NCI-H2196 (cell line): ENCODE measurements at regions not wholly inside any gene's neighbourhood (a gene's known extent, or its start where the extent isn't known, plus 50 kb on each side); places are given as distances from the start of the nearest gene placed in this dataset.
"Not testable (repeated sequence)": the region's sequence is repeated elsewhere in the genome, so short reads cannot be mapped to it uniquely, and the experiment has no call there.

Experiments used
- DNase-seq: peaks from one replicate; lab custom pipeline; 2025; ENCODE audit not compliant: unreplicated experiment; lab: John Stamatoyannopoulos, UW

DNA sequence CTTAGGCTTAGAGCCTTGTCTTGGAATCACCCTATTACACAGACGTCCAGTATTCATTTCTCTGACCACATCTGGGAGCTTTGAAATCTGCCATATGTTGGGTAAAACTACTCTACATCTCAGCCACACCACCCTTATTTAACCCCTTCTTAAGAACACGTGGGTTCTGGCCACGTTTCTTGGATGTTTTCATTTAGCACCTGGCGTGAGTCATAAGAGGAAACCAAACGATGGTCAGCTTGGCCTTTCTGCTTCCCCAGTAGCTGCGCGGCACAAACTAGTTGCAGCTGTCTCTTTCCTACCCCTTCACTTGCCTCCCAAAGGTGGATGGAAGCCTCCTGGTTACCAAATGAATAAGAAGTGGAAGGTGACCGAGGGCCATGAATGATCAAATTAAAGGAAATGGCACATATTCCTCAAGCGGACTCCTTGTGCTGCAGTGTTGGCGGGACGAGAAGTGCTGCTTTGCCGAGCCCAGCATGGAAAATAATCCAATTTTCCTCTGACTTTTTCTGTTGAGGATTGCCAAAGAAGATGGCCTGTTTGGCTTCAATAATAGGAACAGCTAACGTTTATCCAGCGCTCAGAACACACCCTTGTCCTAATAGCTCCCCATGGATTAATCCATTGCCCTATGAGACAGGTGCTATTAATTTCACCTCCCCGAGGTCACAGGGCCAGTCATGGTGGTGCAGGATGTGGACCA, 154.1 kb downstream of the ZNF664 start:
- DNase-seq: no peak

DNA sequence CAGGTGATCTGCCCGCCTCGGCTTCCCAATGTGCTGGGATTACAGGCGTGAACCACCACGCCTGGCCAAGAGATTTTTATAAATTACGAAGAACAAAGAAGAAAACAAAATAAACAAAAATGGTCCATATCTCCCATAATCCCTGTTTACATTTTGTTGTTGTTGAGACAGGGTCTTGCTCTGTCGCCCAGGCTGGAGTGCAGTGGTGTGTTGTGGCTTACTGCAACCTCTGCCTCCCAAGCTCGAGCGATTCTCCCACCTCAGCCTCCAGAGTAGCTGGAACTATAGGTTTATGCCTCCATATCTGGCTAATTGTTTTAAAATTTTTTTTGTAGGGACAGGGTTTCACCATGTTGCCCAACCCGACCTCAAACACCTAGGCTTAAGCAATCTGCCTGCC, 156.1 kb downstream of the ZNF664 start:
- DNase-seq: no peak

GRCh38 chr12:124130691-124131591, 157.9 kb downstream of the ZNF664 start:
- no peak for DNase-seq

GRCh38 chr12:124131659-124132058, 158.6 kb downstream of the ZNF664 start:
- DNase-seq: no peak

DNA sequence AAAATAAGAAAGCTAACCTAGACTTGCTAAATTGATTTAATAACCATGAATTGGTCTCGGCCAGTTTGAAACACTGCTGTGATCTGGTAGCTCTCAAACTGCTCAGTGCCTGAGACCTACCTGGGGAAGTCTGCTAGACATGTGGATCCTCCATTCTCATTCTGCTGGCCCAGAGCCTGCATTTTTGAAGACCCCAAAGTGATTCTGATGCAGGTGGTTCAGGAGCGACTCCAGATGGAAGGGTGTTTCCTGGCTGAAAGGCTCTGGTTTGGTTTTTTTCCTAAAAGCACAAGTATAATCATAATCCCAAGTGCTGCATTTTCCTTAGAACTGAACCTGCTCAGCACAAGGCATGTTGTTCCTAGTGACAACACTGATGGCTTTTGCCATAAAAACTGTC, 159.5 kb downstream of the ZNF664 start:
- no peak for DNase-seq

DNA sequence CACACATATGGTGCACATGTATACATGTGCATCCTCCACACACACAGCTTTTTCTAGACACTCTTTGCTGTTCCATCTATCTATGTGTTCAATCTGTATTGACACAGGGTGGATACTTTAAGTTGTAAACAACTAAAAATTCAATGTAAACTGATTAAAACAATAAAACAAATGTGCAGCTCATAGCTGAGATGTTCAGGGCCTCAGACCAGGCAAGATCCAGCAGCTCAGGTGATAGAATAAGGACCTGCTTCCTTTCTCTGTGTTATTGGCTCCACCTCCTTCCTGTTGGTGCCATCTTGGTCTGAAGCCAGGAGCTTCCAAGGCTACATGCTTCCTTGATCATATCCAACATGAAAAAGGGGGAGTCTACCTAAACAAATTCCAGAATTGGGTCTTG, 158.1 kb upstream of the RFLNA start:
- DNase-seq: no peak

DNA sequence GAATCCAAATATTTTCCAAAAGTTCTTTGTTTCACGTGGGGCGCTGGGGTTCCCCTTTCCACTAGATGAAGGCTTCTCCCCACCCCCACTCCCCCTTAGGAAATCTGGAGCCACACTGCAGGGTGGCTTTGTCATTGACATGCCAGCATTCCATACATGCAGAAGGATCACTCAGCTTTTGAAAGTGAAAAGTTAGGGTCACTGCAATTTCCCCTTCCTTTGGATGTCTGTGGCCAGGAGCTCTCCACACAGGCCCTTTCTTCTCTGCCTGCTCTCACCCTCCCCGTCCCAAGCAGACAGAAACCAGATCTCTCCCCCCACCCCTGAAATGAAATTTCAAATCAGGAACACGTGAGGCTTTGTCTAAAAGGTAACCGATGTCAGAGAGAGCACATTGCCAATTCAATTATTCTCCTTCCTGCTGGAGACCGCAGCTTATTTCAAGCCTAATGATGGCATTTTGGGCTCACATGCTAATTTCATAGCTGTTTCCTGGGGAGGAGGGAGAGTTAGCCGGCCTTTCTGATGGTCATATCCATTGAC, 153.9 kb upstream of the RFLNA start:
- no peak for DNase-seq

- not testable (repeated sequence) for DNase-seq
Measured at GRCh38 chr12:124141611-124142010, 153.3 kb upstream of the RFLNA start.

- no peak for DNase-seq
Measured at GRCh38 chr12:124142395-124143035, 152.4 kb upstream of the RFLNA start.

DNA sequence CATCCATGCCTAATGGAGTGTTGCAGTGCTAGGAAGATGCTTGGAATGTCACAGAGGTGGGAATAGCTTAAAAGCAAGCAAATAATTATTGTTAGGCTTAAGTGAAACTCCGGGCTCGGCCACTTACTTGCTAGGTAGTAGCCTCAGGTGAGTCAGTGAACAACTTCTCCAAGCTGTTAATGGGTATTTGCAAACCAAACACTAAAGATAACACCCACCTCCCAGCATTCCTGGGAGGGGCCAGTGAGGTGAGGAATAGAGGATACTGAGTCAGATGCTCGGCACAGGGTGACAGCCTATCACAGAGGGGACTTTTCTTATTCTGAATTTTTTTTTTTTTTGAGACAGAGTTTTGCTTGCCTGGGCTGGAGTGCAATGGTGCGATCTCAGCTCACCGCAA, 151.2 kb upstream of the RFLNA start:
- no peak for DNase-seq

- DNase-seq: no peak
Measured at GRCh38 chr12:124144531-124145194, 150.2 kb upstream of the RFLNA start.

GRCh38 chr12:124147027-124147426, 147.9 kb upstream of the RFLNA start:
- no peak for DNase-seq

DNA sequence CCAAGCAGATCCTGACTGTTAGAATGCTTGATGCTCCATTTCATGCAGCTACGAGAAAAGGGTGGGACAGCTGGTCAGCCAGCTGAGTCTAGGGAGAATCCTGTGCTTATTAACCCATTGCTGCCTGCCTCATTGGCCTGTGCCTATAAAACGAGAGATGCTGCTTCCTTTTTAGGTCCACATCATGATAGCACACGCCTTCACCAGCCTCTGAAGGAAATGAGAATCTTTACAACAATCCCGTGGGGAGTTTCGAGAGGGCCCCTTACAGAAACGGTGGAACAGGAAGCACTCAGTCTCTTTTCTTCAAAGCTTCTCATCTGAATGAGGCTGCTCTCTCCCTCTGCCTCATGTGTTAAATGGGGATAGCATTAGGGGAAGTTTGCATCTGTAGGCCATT, 147.3 kb upstream of the RFLNA start:
- no peak for DNase-seq

GRCh38 chr12:124148481-124149273, 146.2 kb upstream of the RFLNA start:
- no peak for DNase-seq

GRCh38 chr12:124149287-124149686, 145.6 kb upstream of the RFLNA start:
- no peak for DNase-seq

- DNase-seq: no peak
Measured at GRCh38 chr12:124150168-124150567, 144.7 kb upstream of the RFLNA start.

GRCh38 chr12:124151583-124151982, 143.3 kb upstream of the RFLNA start:
- DNase-seq: no peak

DNA sequence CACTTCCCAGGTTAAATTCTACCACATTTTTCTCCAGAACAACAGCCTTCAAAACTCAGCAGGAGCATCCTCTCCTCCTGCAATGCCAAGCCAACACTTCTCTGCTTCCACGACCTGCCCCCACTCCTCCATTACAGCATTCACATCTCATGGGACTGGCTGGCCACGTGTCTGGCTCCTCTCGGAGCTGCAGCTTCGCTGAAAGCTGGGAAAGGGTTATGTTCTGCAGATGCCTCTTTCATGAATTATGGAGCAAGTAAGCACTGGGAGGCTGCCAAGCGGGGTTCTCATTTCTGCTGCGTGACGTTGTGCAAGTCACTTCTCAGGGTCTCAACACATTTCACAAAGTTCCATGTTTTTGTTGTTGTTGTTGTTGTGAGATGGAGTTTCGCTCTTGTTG, 142.2 kb upstream of the RFLNA start:
- DNase-seq: no peak

- no peak for DNase-seq
Measured at GRCh38 chr12:124153392-124153791, 141.5 kb upstream of the RFLNA start.

DNA sequence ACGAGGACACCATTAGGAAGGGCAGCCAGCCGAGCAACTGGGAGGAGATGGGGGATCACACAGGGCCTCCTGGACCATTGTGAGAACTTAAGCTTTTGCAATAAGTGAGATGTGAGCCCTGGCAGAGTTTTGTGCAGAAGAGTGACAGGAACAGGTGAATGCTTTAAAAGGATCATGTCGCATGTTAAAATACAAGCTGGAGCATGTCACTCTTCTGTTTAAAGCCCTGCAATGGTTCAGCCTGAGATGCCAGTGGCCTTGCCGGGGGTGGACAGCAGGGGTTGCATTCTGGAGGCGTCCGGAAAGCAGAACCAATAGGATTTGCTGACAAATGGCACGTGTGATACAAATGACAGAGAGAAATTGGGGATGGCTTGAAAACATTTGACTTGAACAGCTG, 137.5 kb upstream of the RFLNA start:
- DNase-seq: no peak
